C4-2B (cell line): ENCODE measurements at regions not wholly inside any gene's neighbourhood (a gene's known extent, or its start where the extent isn't known, plus 50 kb on each side); places are given as distances from the start of the nearest gene placed in this dataset.

Experiments used
- H3K27ac ChIP-seq: fragments of 450-650 bp; 2 replicates; pipeline ENCODE4 v1.5.1; 2017
- ZFX ChIP-seq: fragments of 450-650 bp; IDR thresholded peaks from 2 replicates; pipeline ENCODE4 v1.6.1; 2017
- TF ChIP-seq, protein P1 (sequence below): fragments of 450-650 bp; conservative IDR thresholded peaks from 2 replicates; pipeline ENCODE4 v1.5.1; 2017; ENCODE audit warnings: mild to moderate bottlenecking

DNA sequence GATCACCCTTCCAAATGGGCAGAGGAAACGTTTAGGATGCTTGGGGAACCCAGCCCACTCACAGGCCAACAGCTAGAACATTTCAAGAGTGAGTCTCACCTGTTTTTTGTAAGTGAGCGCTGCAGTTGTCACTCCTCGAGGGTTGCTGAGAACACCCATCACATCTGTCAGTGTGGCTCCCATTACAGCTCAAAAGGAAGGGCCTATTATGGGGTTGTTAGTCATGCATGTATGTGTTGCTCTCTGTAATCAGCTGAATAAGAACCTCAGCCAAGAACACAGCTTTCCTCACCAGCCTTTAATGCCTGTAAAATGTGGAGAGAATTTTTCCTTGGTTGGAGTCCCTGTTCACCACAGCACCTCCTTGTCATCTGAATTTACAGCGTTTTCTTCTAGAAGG, 196.3 kb upstream of the KLF4 start:
- H3K27ac ChIP-seq: no peak overlapping the region
- TF ChIP-seq, protein P1, sequence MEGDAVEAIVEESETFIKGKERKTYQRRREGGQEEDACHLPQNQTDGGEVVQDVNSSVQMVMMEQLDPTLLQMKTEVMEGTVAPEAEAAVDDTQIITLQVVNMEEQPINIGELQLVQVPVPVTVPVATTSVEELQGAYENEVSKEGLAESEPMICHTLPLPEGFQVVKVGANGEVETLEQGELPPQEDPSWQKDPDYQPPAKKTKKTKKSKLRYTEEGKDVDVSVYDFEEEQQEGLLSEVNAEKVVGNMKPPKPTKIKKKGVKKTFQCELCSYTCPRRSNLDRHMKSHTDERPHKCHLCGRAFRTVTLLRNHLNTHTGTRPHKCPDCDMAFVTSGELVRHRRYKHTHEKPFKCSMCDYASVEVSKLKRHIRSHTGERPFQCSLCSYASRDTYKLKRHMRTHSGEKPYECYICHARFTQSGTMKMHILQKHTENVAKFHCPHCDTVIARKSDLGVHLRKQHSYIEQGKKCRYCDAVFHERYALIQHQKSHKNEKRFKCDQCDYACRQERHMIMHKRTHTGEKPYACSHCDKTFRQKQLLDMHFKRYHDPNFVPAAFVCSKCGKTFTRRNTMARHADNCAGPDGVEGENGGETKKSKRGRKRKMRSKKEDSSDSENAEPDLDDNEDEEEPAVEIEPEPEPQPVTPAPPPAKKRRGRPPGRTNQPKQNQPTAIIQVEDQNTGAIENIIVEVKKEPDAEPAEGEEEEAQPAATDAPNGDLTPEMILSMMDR: no peak
- no peak for TF ChIP-seq ZFX

DNA sequence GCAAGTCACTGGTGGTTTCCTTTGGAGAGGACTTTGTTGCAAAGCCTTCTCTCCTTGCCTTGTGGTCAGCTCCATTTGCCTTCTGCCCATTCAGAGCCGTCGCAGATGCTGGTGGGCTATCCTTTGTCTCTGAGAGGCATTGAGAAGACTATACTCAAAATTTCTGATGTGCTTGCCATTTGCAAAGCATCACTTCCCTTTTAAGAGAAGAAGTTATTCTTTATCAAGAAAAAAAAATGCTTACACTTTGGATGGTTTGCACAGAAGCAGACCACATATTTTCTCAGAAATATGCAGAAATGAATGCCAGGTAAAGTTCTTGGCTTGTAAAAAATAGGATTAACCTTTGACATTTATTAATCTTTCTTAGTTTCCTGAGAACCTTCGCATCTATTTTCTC, 195.8 kb upstream of the KLF4 start:
- TF ChIP-seq, protein P1: no peak
- TF ChIP-seq ZFX: no peak
- no peak overlapping the region for H3K27ac ChIP-seq

DNA sequence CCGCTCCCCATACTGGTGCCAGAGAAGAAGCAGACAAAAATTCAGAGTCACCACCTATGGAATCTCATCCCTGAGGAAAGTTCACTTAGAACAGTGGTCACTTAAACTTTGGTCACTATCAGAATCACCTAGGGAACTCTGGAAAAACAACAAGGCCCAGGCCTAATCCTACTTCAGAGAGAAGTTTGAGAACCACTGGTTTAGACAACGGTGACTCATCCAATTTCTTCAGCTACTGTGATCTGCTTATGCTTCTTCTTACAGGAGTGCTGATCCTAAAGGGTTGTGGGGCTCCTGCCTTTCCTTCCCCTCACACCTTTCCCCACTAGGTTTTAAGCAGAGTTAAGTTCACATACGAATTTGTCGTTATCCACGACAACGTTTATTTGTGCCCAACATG, 194.7 kb upstream of the KLF4 start:
- H3K27ac ChIP-seq: no peak overlapping the region
- TF ChIP-seq, protein P1: no peak

DNA sequence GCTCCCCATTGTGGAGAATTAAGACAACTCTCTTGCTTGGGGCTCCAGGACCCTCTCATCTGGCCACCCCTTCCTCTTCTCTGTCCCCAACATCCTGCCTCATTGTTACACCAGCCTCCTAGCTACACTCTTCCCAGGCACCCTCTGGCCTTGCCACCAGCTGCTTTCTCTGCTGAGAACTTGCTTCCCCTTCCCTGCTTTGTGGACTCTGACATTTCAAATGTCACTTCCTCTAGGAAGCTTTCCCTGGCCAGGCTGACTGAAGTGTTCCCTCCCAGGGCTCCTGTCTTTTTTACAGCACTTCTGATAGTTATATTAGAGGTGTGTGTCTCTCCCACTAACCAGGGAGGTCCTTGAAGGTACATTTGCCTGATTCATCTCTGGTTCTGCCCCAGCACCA, 194.0 kb upstream of the KLF4 start:
- H3K27ac ChIP-seq: no peak overlapping the region
- TF ChIP-seq ZFX: no peak
- TF ChIP-seq, protein P1: no peak

DNA sequence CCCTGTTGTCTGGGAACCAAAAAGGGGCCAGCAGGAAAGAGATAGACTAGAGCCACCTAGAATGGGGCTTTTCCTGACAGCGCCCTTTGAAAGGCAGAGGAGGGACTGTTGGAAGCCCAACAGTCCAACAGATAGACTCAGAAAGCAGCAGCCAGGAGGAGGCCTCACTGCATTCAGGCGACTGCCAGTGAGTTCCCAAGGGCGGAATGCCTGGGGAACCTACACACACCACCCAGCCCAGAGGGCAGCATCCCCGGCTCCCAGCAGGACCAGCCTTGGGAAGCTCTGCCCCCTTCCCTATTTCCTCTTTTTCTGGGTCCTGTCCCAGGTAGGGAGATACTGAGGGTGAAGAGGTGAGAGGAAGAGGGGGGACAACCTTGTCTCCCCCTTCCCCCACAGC, 192.4 kb upstream of the KLF4 start:
- no peak overlapping the region for H3K27ac ChIP-seq
- no peak for TF ChIP-seq ZFX
- TF ChIP-seq, protein P1: no peak

DNA sequence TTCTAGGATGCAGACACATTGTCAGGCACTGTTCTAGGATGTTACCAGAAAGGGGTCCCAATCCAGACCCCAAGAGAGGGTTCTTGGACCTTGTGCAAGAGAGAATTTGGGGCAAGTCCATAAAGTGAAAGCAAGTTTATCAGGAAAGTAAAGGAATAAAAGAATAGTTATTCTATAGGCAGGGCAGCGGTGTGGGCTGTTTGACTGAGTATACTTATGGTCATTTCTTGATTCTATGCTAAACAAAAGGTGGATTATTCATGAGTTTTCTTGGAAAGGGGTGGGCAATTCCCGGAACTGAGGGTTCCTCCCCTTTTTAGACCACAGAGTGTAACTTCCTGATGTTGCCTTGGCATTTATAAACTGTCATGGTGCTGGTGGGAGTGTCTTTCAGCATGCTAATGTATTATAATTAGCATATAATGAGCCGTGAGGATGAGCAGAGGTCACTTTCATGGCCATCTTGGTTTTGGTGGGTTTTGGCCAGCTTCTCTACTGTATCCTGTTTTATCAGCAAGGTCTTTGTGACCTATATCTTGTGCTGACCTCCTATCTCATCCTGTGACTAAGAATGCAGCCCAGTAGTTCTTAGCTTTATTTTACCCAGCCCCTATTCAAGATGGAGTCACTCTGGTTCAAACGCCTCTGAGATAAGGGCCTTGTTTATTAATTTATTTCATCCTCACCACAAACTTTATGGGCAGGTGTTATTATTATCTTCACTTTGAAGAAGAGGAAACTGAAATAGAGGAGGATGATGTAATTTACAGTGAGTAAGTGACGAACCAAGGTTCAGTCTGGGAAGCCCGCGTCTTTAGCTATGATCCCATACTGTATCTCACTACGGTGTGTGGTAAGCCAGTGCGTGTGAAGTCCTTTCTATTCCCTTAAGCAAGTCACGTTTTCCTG, 186.0 kb upstream of the KLF4 start:
- H3K27ac ChIP-seq: no peak overlapping the region

DNA sequence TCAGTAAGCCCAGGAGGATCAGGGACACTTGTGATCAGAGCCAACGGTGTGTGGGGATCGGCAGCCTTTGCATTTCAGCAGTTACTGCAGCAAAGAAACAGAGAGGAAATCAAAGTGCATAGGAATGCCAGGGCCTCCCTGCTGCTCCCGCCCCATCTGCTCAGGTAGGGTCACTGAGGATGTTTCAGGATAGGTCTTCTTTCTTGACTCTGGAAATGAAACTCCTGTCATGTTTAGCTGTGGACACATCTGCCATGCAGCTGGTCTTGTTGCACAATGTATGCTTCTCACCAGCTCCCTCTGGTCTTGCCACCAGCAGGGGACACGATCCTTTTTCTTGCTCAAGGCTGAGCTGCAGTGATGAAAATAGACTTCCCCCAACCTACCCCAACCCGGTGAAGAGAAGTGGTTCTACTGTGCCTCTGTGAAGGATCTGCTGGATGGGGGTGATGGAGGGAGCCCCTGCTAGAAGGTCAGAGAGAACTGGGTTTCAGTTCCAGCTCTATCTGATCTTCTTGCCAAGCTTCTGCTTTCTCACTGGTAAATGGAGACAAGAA, 185.2 kb upstream of the KLF4 start:
- TF ChIP-seq, protein P1: no peak
- TF ChIP-seq ZFX: no peak
- no peak overlapping the region for H3K27ac ChIP-seq

More for the DNA sequence above, 186.0 kb upstream of the KLF4 start:
- TF ChIP-seq, protein P1: no peak
- TF ChIP-seq ZFX: no peak
